Suppressor macrophage (primary cell): ENCODE measurements at regions not wholly inside any gene's neighbourhood (a gene's known extent, or its start where the extent isn't known, plus 50 kb on each side); places are given as distances from the start of the nearest gene placed in this dataset.

Experiments used
- DNase-seq, 4 experiments: peaks; one replicate each; pipeline ENCODE4 v3.0.0-alpha.2; 2020 to 2022

GRCh38 chr11:70912226-70912840, 340.0 kb downstream of the SHANK2 start:
- peak; percentile 4 to 39 (median 28) for DNase-seq

DNA sequence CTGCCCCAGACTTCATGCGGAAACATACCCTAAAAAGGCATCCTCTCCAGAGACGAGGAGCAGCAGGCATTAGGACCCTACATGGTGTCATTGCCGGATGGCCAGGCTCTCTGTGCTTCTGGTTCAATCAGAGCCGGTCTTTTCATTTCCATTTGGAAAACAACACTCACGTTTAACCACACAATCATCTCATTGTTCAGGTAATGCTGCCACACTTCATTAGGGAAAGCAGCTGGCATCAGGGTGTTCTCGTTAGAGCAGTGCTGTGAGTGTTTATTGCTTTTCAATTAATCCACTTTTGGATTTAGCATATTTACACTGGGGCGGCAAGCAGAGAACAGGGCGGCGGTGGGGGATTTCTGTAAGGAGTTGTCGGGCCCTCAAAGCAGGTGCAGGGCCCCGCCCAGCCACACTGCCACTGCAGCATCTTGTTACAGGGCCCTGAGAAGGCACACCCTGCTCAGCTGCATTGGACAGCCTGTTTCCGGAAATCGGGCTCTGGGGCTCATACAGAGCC, 338.6 kb downstream of the SHANK2 start:
- no peak for DNase-seq

GRCh38 chr11:70914496-70914895, 337.9 kb downstream of the SHANK2 start:
- no peak for DNase-seq

GRCh38 chr11:70915158-70915985, 337.0 kb downstream of the SHANK2 start:
- DNase-seq: no peak

DNA sequence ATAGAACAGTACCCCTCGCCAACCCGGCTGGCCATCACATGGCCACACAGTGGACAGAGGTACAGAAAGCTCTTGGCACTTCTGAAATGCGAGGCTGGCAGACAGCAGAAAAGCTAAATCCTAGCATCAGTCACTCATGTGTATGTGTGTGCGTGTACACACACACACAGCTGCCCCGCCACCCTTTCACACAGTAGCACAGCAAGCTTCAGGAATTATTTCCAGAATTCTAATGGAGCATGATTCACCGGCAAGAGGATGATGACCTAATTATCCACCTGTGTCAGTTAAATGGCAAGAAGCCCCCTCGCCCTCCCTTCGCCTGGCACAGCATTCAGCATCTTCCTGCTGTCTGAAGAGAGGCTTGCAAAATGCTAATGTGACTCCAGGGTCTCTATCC, 336.0 kb downstream of the SHANK2 start:
- DNase-seq: no peak

DNA sequence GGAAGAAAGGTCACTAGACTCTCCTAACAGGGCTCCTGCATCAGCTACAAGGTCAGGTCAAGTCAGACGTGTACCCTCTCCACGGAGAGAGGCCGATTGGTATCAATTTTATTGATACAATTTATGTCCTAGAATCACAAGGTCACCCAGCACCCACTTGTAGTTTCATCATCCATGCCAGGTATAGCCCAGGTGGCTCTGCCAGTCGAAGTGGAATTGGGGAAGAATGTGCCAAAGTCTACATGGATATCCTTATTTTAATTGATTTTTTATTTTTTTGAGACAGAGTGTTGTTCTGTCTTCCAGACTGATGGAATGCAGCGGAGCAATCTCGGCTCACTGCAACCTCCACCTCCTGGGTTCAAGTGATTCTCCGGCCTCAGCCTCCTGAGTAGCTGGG, 334.1 kb downstream of the SHANK2 start:
- DNase-seq: no peak

DNA sequence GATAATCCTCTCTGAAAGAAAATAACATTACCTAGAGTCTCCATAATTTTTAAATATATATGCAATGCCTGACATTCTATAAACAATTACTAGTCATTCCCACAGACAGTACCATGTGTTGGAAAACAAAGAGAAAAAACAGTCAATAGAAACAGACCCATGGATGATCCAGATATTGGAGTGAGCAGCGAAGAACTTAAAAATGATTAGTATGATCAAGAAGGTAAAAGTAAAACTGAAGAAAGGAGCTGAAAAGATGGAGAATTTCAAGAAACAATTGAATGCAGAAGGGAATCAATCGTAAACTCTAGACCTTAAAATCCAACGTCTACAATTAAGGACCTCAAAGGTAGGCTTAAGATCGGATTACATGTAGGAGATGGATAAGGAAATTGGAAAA, 330.6 kb downstream of the SHANK2 start:
- no peak for DNase-seq

GRCh38 chr11:70924108-70924507, 328.3 kb downstream of the SHANK2 start:
- DNase-seq: no peak

GRCh38 chr11:70925238-70925637, 327.1 kb downstream of the SHANK2 start:
- DNase-seq: no peak

DNA sequence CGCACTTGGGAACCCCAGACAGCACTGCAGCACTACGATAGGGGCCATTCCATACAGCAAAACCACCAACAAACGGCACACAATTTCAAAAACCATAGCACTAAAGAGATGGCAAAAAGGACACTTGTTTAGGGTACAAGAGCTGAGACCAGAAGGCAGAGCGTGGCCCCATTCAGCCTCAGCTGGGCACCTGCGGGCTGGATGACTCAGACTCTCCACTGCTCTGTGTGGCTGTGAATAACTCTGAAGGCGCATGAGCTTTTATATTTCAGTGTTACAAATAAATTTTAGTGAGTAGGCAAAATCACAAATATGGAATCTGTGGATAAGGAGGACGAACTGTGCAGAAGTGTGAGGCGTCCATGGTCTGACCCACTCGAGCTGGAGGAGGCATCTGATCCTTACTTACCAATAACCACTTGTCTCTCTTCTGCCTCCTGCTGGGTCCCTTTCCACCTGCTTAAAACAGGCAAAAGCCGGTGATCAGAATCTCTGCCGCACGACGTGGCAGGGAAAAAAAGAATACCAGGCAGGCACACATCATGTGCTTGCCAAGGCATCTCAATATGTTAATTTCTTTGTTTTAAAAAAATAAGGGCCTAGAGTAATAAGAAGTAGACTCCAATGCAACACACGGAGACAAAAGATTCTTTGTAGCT, 325.7 kb downstream of the SHANK2 start:
- DNase-seq: no peak

DNA sequence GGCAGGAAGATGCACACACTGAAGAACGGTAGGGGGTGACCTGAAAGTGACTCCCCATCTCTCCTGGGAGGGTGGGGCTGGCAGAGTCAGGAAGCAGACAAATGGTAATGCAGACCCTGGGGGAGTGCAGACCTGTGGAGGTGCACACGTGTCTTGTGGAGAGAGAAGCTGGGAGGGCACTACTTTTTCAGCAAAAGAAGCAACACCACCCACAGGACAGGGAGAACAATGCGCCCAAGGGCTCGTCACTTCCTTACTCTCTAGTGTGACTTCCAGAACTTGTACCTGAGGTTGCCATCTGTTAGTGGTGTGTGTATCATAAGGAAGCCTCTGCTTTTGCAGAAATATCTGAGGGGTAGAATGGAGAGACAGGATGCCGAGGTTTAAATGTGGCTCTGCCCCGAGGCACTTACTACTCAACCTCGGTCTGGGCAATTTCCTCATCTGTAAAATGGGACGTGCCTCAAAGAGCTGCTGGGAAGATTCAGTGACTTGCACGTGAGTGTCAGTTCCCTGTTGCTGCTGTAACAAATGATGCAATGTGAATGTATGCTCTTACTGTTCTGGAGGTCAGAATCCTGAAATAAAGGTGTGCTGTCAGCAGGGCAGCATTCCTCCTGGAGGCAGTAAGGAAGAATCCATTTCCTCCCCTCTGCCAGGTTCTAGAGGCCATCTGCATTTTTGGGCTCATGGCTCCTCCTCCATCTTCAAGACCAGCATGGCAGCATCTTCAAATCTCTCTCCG, 323.4 kb downstream of the SHANK2 start:
- no peak for DNase-seq

GRCh38 chr11:70930215-70930614, 322.2 kb downstream of the SHANK2 start:
- DNase-seq: no peak

DNA sequence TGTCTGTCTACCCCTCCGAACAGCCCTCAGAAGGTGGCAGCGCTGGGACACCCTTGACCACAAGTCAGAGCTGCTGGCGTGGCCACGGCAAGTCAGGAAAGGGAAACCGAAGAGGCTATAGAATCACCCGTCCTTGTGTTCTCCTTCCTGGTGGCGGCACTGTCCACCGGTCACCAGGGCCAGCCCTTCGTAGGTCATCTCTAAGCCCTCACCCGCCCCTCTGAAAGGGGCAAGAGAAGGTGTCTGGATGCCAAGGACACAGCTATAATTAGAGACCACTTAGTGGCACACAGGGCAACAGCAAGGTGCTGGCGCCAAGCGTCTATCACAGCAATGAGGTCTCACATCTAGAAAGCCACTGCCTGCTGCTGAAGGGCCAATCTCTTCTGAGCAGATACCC, 320.9 kb downstream of the SHANK2 start:
- no peak for DNase-seq

DNA sequence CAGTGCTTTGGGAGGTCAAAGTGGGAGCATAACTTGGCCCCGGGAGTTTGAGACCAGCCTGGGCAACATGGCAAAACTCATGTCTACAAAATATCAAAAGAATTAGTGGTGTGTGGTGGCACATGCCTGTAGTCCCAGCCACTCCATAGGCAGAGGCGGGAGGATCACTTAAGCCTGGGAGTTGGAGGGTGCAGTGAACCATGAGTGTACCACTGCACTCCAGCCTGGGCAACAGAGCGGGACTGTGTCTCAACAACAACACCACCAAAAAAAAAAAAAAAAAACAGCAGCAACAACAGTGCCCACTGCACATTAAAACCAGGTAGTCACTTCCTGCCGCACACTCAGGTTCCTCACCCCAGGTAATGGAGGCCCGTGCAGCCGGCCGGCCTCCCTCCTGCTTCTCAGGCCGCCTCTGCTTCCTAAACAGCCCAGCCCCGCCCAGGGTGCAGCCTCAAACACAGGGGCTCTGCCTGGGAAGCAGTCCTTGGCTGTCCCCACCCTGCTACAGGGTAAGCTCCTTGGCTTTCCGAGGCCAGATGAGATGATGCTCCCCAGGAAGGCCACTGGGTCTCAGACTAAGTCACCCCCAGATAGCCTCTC, 318.3 kb downstream of the SHANK2 start:
- DNase-seq: no peak

- DNase-seq: no peak
Observed at GRCh38 chr11:70935006-70935768, 317.2 kb downstream of the SHANK2 start.

DNA sequence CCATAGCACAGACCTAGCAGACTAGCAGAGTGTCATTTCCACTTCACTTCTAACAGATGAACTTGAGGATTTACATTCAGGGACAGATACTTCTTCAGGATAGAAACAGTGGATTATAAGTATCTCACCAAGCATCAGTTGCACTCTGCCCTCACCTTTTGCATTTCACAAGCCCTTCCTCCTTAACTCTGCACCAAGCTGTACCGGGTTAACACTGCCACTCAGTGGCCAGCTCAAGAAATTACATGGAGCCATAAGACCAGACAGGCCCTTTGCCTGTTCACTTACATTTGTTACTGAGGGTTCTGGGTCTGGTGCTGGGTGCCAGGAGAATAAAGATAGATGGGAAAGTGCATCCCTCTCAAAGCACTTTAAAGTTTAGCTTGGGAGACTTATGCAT, 309.8 kb downstream of the SHANK2 start:
- DNase-seq: peak; percentile 2 to 24 (median 14)

DNA sequence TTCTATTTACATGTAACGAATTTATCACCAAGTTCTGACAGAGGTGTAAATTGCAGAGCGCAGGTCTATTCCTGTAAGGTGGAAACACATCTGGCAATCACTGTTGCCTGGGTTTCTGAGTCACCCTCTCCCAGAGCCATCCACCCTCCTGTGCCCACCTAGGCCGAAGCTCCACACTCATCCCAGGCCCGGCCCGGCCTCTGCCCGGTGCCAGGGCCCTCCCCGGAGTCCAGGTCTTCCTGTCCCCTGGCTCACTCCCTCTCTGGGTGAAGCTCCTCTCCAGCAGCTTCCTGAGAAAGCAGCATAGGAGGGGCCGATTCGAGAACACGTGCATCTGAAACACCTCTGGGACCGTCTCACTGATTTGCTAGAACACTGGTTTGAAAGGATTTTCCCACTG, 308.2 kb downstream of the SHANK2 start:
- no peak for DNase-seq

DNA sequence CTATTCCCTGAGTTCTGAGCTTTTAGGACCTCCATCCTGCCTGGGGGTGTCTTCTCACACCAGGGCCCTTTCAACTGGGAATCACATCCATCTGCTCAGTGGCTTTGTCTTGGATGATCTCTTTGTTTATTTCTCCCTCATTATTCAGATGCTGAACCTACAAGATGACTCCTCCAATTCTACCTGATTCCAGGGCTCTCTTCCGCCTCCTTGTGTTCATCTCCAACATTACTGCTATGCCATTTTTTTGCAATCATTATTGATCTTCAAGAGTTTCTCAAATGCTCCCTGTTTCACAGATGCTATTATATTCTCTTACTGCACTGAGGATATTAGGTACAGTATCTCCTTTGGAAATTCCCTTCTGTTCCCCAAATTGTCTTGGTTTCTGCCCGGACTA, 307.7 kb downstream of the SHANK2 start:
- DNase-seq: no peak

DNA sequence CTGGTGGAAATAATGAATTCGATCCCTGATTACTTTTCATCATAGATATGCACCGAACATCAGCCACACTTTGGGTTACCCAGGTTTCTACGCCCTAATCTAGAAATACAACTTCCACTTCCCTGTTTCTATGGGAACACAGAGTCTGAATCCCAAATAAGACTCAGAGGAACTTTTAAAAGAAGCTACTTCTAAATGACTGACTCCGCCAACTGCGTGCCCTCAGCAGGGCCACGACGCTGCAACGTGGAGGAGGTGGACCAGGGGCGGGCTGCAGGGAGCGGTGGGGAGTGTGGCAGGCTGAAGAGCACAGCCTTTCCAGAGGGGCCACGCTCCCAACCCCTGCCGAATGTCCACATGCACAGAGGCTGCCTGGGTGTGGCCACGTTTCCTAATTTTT, 304.0 kb downstream of the SHANK2 start:
- DNase-seq: no peak

DNA sequence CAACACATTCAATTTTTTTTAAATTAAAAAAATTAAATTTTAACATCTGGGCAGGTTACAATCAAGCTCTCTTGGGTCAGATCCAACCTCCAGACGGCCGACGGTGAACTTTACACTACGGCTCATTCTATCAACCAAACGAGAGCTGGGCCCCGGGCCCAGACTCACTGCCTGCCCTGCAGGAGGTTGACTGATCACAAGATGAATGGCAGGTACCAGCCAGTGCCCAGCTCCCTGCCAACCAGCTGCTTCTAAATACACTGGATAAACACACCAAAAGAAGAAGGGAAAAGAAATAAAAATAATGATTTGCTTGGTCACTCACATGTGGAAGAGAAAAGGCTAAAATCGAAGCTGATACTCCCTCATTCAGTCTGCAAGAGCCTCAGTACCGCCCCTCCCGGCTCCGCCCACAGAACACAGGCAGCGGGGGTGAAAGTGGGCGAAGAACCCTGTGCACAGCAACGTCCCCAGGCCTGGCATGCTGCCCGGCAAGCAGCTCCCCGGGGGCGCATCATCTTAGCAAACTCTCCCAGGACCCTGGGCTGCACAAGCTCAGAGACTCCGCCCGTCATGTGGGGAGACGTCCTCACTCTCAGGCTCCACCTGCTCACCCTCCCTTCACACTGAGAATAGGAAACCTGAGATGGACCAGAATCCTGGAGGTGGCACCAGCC, 303.4 kb downstream of the SHANK2 start:
- DNase-seq: no peak
